Endometrium (tissue), 2 donors: ENCODE measurements at regions not wholly inside any gene's neighbourhood (a gene's known extent, or its start where the extent isn't known, plus 50 kb on each side); places are given as distances from the start of the nearest gene placed in this dataset.

Experiments used
- FAIRE-seq: peaks from 2 replicates; lab custom pipeline; 2012; peaks lifted over from hg19 to GRCh38; lab: Jason Lieb, UNC
- donor health status: control.
- donor health status: control.

DNA sequence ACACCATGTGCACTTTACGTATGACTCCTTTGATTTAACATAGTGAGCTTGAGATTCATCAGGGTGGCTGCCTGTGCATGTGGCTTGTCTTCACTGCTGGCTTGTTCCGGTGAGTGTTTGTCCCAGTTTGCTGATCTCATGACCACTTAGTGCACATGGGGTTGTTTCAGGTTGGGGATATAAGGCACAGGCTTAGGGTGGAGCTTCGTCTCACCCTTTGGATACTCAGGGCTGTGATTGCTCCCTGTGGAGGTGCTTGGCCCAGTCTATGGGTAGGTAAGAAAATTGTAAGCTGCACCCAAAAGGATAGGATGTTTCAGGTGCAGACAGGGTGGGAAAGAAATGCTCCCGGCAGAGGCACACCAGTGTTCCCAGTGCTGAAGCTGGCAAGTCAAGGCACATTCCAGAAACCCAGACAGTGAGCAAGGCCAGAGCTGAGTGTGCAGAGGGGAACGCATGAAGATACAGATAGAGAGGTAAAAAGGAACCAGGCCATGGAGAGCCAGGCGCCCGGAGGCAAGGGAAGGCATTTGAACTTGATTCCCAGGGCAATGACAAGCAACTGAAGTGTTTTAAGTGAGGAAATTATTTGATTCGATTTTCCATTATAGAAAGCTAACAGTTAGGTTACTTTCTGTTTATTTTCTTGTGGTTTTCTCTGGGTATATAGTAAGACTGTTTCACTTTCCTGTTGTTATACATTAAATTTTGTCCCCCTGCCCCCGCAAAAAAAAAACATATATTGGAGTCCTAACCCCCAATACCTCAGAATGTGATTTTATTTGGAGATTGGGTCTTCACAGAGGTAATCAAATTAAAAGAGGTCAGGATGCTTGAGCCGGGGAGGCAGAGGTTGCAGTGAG, 289.8 kb upstream of the KLF6 start:
- FAIRE-seq, result no peak

DNA sequence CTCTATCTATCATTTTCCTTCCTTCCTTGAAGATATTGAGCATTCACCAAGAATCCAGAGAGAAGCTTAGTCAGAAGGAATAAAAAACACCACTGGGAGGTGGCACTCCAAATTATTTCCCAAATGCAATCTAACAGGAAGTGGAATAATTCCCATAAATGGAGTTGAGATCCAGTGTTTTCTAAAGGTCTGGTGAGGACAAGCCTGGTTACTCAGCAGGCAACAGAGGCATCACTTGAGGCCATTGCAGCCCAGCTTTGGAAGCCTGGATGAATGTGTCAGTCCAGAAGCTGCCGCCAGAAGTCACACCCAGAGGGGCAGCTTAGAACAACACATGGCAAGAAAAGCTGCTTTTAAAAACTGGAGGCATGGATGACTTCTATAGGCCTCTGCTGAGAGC, 288.9 kb upstream of the KLF6 start:
- no peak for FAIRE-seq

DNA sequence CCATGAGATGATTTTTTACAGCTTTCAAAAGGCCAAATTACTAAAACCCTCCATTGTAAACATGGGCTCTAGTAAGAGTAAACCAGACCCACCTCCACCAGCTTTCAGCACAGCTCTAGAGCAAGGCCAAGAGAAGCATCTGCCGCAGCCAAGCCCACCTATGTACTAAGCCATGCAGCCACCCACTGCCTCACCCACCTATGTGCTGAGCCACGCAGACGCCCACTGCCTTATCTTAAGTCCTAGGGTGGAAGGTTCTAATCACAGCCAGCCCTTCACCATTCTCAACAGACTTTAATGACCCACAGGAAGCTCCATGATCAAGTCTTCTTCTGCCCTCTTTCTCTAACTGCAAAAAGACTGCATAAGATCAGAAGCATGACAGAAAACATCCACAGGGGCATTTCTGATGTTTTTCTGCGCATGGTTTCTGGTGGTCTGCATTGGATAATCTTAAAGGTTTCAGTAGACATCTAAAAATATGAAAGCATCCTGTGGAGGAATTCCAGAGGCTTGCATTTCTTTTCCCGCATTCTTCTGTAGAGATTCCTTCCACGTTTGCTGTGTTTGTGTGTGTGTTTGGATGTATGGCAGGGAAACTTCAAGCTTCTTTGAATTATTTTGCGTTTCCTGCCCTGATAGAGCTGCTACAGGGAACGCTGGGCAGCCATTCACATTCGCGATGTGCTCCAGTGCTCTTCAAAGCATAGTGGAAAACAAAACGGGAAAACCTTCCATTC, 286.1 kb upstream of the KLF6 start:
- FAIRE-seq, result no peak

DNA sequence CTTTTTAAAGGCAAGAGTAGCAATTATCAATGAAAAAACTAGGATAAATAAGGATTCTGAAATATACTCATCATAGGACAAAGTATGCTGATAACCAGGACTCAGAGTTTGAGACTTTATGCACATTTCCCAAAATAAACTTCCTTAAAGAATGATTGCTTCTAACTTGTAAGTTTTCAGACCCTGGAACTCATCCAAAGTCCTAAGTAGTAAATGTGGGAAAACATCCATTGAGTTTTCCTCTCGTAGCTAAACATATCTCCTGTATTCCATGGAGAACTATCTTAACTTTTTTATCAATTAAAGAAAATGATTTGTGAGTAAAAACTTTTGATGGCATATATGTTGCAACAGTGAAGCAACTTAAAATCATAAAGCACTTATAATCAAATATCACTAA, 285.2 kb upstream of the KLF6 start:
- no peak for FAIRE-seq

DNA sequence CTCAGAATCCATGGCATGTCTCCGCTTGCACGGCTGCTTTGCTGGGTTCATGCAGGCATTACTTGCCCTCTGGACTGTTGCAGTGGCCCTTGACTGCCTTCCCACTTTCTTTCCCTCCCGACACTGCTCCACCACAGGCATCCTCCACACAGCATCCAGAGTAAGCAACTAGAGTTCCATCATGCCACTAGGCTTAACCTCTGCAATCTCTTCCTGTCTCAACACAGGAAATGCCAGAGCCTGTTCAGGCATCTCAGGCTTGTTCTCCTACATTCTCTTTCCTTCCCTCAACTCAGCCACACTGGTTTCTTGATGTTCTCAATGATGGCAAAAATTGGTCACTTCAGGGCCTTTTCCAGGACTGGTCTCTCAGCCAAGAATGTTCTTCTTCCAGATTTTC, 284.5 kb upstream of the KLF6 start:
- no peak for FAIRE-seq

DNA sequence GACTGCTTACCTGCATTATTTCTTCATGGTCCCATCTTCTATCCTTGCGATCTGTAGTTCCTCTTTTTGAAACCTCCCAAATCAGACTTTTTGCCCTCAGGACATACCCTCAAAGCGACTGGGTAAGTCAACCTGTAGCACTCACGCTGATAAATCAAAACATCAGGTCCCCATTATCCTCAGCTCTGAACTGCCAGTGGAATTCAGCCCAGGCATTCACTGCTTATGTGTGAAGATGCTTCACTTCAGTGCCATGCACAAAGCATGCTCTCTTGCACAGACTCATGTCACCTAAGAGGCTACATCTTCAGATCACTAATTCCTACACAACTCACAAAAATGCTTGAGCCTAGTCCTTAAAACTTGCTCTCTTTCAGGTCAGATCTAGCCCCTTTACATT, 283.6 kb upstream of the KLF6 start:
- FAIRE-seq, result no peak

DNA sequence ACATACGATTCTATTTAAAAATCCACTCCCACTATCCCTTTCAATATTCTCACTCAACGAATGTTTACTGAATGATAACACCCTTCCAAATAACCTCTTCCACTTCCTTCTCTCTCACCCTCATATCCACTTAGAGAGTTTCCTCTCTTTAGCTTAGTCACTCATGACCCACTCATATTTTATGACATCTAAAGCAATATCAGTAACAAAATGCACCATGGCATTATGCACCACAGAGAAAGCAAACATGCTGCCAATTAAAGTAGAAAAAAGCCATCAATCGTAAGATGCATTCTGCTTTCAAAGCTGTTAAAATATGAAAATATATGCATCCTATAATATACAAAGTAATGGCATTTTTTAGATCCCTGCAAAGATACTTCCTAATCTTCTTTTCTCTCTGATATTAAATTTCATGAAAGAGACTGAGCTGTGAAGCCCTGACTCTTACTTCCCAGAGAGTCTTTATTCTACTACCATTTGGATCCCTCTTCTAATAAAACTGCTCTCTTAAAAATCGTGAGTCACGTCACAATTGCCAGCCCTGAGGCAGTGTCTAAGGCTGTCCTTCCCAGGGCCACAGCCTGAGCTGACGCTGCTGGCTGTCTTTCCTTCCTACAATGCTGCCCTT, 283.0 kb upstream of the KLF6 start:
- no peak for FAIRE-seq

DNA sequence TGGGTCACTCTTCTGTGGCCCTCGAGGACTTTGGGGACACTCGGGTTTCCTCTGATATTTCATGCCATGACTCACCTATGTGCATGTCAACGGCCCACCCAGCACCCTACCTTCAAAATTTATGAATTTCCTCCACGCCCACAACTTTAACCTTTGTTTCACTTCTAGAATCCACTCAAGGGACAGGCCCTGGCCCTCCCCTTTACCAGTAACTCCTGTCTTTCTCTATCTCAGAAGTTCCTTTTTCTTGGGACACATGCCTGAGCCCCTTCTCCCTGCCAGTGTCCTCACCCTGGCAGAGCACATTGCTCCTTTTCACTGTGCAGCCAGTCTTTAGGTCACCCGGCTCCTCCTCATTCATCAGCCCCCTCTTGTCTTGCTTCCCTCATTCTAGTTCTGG, 282.5 kb upstream of the KLF6 start:
- no peak for FAIRE-seq

DNA sequence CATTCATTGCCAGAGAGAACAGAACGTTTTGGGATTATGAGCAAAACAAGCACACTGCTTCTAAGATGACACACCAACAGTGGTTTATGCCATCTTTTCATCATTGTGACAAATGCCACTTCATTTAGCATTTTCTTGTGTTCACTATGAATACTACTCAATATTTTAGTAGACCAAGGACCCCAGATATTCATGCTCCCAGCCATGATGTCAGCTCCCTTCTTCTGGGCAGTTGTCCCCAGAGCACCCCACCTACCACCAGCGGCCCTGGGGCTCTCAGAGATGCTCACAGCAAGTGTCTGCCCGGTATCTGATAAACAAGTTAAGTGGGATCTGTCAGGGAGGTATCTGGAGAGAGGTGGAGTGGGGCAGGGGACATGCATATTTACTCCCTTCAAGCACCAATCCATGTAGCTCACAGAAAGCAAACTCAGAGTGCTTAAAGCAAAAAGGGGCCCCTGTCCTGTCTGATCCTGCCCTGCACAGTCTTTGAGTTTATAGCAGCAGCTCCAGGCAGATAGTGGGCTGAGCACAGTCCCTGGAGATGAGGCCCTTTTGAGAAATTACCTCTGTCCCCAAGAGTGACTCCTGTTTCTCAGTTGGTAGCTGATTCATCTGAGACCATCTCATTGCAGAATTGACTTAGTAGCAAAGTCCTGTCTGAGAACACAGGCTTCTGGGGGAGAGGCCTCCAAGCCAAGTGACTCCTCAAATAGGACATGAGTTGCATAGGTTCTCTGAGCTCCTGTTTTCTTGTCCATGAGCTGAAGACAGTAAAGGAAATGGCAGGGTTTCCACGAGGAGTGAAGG, 281.8 kb upstream of the KLF6 start:
- FAIRE-seq, result no peak

DNA sequence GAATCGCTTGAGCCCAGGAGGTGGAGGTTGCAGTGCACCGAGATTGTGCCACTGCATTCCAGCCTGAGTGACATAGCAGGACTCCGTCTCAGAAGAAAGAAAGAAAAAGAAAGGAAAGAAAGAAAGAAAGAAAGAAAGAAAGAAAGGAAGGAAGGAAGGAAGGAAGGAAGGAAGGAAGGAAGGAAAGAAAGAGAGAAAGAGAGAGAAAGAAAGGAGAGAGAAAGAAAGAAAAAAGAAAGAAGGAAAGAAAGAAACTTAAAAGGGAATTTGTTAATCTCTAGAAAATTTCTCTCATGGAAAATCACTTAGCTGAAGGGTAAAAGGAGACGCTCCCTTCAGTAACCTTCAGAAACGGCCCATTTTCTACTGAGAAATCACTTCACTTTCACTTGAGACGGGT, 279.5 kb upstream of the KLF6 start:
- FAIRE-seq, result no peak

DNA sequence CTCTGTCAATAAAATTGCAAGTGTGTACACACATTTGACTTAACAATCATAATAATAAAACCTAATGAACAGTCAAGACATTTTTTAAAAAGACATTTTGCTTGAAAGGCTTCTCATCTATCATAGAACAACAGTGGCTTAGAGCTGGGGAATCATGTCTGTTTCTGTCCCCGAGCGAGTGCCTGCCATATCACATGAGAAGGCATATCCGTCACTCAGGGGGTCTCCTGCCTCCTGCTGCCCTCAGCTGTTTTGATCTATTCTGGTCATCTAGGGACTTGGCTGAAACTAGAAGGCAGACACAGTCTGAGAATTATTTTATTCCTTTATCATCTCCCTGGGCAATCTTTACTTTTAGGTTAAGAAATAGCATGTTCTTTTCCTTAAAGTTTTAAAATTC, 278.7 kb upstream of the KLF6 start:
- FAIRE-seq, result no peak

DNA sequence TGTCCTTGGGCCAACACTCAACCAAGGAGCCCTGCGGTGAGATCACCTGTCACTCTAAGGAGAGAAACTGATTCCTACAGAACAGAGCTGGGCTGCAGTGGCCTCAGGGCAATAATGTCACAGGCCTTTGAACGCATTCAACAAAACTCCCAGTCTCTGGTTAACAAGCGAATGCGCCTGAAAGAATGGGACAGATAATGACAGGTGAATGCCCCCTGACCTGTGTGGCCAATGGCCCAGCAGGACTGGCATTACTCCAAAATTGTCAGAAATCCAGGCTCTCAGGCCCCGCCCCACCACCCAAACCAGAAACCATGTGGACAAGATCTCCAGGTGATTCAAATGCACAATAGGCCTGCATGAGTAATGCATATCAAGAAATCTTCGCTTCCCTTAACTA, 277.7 kb upstream of the KLF6 start:
- FAIRE-seq, result no peak

DNA sequence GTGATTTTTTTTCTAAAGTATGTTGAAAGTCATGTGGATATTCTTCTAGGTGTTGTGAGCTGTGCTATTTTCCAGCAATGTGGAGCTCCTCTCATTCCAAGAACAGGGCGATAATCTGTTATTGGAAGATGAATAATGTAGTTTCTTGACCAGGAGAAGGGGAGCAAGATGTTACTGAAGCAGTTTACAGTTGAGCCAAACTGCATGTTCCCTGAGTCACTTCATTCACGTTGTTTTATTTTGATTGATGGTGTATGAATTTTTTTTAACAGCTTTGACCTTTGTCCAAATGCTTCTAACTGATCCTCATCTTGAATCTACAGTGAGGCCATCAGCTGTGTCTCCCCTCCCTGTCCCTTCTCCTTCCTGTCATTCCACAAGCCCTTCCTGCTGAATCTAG, 277.1 kb upstream of the KLF6 start:
- no peak for FAIRE-seq

DNA sequence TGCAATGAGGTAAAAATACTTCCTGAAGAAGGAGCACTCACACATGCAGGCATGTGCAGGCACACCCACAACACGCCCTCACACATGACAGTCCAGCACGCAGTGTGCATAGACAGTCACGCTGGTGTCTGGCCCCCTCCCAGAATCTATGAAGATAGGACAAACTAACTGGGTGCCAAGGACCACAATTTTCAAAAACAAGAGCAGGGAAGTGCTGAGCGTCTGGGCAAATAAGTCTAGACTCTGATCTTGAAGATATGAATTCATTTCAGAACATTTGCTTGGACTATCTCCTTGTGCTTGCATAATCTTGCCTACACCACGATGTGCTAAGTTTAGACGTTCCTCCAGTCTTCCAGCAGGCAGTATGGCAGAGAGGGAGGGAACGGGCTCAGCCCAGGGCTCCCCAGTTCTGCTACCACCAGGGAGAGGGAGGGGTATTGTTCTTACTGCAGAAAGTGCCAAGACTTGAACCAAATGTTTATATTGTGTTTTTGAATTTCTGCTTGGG, 276.5 kb upstream of the KLF6 start:
- FAIRE-seq, result no peak

DNA sequence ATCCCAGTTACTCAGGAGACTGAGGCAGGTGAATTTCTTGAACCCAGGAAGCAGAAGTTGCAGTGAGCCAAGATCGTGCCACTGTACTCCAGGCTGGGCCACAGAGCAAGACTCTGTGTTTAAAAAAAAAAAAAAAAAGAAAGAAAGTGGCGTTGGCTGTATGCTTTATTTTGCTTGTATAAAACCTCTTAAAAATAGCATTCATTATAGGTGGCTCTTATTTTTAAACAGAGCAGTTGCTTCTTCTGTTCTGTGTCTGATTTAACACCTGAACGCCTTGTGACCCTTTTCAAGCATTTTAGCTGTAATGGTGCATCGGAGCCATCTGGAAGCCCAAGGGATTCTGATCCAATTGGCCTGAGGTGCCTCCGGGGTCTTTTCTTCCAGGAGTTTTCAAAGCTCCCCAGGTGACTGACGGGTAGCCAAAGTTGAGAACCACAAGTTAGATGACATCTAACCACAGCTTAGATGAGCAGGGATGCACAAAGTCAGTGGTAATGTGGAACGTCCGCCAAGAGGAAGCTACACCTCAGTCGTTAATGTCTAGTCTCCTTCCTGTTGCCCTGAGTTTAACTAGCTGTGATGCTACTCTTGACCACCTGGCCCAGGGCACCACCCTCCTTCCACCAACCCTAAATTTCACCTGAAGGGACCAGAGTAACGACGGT, 274.6 kb upstream of the KLF6 start:
- no peak for FAIRE-seq

DNA sequence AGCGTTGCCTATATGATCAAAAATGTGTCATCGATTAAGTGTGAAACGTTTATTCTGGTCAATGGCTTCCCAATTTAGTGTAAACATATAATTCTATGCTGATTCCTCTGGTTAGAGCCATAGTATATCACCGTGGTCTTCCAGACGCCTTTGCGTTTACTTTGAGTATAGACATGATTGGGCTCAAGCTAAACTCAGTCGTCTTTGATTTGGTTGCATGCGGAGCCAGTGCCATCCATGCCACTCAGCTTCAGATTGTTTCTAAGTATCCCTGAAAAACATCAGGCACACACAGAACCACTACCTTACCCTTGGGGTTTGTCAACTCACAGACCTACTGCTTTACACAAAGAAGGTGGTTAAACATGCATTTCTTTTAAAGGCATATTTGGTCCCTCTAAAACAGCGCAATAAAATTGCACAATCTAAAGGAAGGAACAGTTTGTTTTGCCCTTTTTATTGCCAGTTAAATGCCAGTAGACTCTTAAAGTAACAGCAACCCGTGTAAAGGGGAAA, 273.6 kb upstream of the KLF6 start:
- FAIRE-seq, result no peak

DNA sequence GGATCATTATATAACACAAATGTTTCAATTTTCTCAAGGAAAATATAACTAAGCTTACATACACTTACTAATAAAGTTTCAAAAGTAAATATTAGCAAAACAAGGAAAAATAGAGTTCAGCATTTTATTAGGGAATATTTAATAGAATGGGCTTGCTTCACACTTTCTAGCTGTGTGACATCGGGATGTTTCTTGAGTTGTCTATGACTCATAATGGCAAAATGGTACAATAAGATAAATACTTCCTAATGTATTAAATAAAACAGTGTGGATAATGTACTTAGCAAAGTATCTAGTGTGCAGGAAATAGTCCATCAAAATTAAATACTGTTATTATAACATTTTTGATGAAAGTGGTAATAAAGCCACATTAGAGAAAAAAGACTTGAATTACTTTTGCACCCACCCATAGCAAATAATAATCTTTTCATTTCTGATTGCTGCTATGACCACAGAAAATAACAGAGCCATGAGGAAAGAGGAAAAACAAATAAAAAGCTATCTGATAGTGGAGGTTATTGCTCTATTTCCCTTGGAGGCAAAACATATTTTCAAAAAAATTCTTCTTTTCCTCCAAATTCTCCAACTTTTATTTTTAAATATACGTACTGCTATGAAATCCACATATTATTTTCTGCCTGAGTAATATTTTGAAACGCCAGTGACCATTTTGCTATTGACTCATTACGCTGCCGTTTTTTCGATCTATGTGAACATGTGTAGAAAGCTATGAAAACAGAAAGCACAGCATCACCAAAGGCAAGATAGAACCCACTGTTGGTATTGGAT, 272.9 kb upstream of the KLF6 start:
- FAIRE-seq, result no peak

DNA sequence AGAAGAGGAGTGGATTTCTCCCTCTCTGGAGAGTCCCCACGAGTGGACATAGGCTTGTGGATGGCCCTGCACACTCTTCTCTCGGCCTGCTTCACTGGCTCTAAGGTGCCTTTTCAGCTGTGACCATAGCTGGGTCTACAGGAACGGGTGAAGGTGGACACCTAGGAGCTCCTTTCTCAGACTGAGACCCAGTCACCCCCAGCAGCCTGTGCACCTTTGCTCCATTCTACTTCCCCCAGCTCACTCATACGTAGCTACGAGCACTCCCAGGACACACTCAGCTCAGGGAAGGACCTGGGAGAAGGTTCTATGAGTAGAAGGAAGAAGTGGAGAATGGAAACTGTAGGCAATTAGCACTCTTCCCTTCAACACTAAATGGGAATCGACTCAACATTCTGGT, 272.0 kb upstream of the KLF6 start:
- no peak for FAIRE-seq

DNA sequence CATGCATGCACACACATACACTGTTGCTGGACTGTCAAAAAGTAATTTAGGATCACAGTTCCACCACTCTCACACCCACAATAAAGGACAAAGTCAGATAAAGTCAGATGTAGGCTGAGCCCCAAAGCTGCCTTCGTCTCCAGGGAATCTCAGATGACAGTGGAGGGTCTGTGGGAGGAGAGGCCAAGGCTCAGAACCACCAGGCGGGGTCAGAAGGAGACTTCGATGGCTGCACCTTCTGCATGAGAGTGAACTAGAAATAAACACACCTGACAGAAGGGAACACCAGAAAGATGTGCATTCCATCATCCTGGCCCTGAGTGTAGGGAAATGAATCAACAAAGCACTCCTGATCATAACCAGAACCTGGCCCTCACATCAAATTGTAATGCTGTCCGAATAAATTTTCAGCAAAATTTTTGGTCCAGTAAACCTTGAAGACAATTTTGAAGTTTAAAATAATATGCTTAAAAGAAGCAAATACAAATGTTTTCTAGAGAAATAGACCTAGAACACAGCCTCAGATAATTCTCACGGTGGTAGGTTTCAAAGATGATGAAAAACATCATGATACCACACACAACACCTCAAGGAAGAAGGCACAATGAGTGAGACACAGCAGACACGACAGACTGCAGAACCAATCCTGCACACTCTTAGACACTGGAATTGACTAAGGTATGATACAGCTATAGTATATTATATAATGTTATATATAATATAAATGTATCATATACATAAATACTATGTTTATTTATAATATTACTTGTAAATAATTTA, 269.8 kb upstream of the KLF6 start:
- FAIRE-seq, result no peak

DNA sequence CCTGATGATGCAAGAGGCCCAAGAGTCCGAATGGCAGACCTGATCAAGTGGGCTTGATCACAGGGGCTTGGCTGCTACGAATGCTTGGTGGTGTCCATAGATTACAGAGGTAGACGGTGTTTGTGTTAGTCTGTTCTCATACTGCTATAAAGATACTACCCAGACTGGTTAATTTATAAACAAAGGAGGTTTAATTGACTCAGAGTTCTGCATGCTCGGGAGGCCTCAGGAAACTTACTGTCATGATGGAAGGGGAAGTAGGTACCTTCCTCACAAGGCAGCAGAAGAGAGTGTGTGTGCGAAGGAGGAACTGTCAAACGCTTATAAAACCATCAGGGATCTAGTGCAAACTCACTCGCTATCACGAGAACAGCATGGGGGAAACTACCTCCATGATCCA, 268.9 kb upstream of the KLF6 start:
- FAIRE-seq, result no peak
